ENCODE measurements at regions not wholly inside any gene's neighbourhood (a gene's known extent, or its start where the extent isn't known, plus 50 kb on each side); places are given as distances from the start of the nearest gene placed in this dataset.

GRCh38 chr17:55842405-55843158, 91.7 kb downstream of the PCTP start:
- Histone ChIP-seq H4K20me1 (replicated peaks in 1 of 2; ENCODE audit: control insufficient read depth in 1 of 2, insufficient read depth in 2 of 2, low read length in 2 of 2) (no peaks in the 10 kb centered on the region), H2AFZ (ENCODE audit: low read length) (no peak overlapping the region), H3K79me1 (ENCODE audit: low read depth, low read length) (no peaks in the 10 kb centered on the region), H3K9me3 (ENCODE audit: insufficient read depth in 2 of 2, low read depth in 1 of 2, low read length in 1 of 2) (no peaks in the 10 kb centered on the region), H2BK12ac (ENCODE audit: low read depth, low read length) (no peak overlapping the region), H2BK5ac (ENCODE audit: low read depth, low read length) (no peak overlapping the region), H3K14ac (ENCODE audit: insufficient read length) (no peak overlapping the region), H3K9ac (replicated peaks in 1 of 4; ENCODE audit: extremely low read depth in 1 of 4, low read depth in 3 of 4, low read length in 3 of 4) (no peak overlapping the region), H3K4me3 (ENCODE audit: extremely low read depth in 1 of 4, insufficient read depth in 2 of 4, low read depth in 3 of 4, low read length in 4 of 4) (no peak overlapping the region), H3K18ac (ENCODE audit: extremely low read depth, low read length) (no peak overlapping the region), H3K79me2 (ENCODE audit: control insufficient read depth in 1 of 2, insufficient read depth in 2 of 2, low read length in 2 of 2) (no peaks in the 10 kb centered on the region), H2AK5ac (ENCODE audit: low read depth, low read length) (no peak overlapping the region), H4K5ac (ENCODE audit: insufficient read length, low read depth, low read length) (no peak overlapping the region), H3K23ac (ENCODE audit: insufficient read length) (no peak overlapping the region), H3K56ac (replicated peaks; ENCODE audit: insufficient read length, low read depth, low read length) (no peak overlapping the region), H3K23me2 (ENCODE audit: low read depth, low read length) (peaks cover 2% of the 10 kb centered on the region; the same call in 1 of the 2 replicates), H4K8ac (ENCODE audit: extremely low read depth, insufficient read depth, low read length) (no peak overlapping the region), H2BK120ac (replicated peaks; ENCODE audit: low read depth, low read length) (no peak overlapping the region), H3K27me3 (replicated peaks in 1 of 4; ENCODE audit: control insufficient read depth in 3 of 4, extremely low read depth in 1 of 4, insufficient read depth in 3 of 4, low read length in 3 of 4) (no peaks in the 10 kb centered on the region), H3K36me3 (ENCODE audit: control insufficient read depth in 2 of 4, insufficient read depth in 4 of 4, low read length in 3 of 4) (no peaks in the 10 kb centered on the region), H2BK15ac (ENCODE audit: low read length) (no peak overlapping the region), H4K91ac (replicated peaks; ENCODE audit: insufficient read length, low read length) (no peak overlapping the region), H2BK20ac (ENCODE audit: low read length) (no peak overlapping the region), H3K4ac (replicated peaks; ENCODE audit: insufficient read length, low read depth, low read length) (no peak overlapping the region), H3K27ac (ENCODE audit: low read depth, low read length) (no peak overlapping the region), H3K4me1 (replicated peaks in 1 of 4; ENCODE audit: control insufficient read depth in 3 of 4, insufficient read depth in 4 of 4, low read length in 3 of 4) (no peaks in the 10 kb centered on the region), H3K4me2 (ENCODE audit: insufficient read depth in 1 of 2, low read depth in 2 of 2, low read length in 2 of 2) (no peak overlapping the region)
- FAIRE-seq (no peak), DNase-seq (ENCODE audit: low read depth in 1 of 2, low spot score in 2 of 2) (no peak)
- ChIA-PET POLR2A (ENCODE audit: partially characterized antibody) (no interaction called here), CTCF (ENCODE audit: partially characterized antibody) (interaction anchor here (1.3 to 1.7 kb wide), 2 partner anchors 8 to 70 kb away, joined by 3 read pairs; no protein-coding TSS in a partner anchor)
- 91% methylated on average over 5 of the region's 5 CpGs; no CpG with 5 or more reads in 1 of the 2 experiments for WGBS, 2 experiments (ENCODE audit: extremely low coverage in 1 of 2, insufficient coverage in 1 of 2, insufficient read length in 1 of 2, insufficient replicate concordance in 2 of 2, low coverage in 1 of 2, low lambda C conversion rate in 2 of 2, missing lambda C conversion rate in 1 of 2)
- no peak for TF ChIP-seq TAF1 (IDR thresholded peaks at IDR 0.05; ENCODE audit: low read depth, low read length)
- TF ChIP-seq BRCA1 (IDR thresholded peaks at IDR 0.05; ENCODE audit: low read depth, low read length), result no peak
- TF ChIP-seq SIN3A (conservative IDR thresholded peaks at IDR 0.05 in 1 of 2, IDR thresholded peaks at IDR 0.05 in 1 of 2; ENCODE audit: low read depth in 1 of 2, low read length in 2 of 2), result no peak
- TF ChIP-seq HDAC2 (IDR thresholded peaks at IDR 0.05; ENCODE audit: borderline replicate concordance in 1 of 2, low read depth in 2 of 2, low read length in 2 of 2), result no peak
- TF ChIP-seq POLR2AphosphoS5 (IDR thresholded peaks at IDR 0.05; ENCODE audit: low read depth, low read length), result no peak
- TF ChIP-seq RAD21 (IDR thresholded peaks at IDR 0.05 in 1 of 2, conservative IDR thresholded peaks at IDR 0.05 in 1 of 2; ENCODE audit: low read depth in 2 of 2, low read length in 2 of 2), result no peak
- TF ChIP-seq SRF (IDR thresholded peaks at IDR 0.05; ENCODE audit: low read depth, low read length), result no peak
- TF ChIP-seq ZNF274 (IDR thresholded peaks at IDR 0.05; ENCODE audit: borderline replicate concordance, extremely low read depth, low read length), result no peak
- no peak for TF ChIP-seq EZH2 (IDR thresholded peaks at IDR 0.05; ENCODE audit: low read depth, low read length, severe bottlenecking)
- TF ChIP-seq KDM1A (IDR thresholded peaks at IDR 0.05; ENCODE audit: borderline replicate concordance, low read length), result no peak
